ENCODE measurements at regions not wholly inside any gene's neighbourhood (a gene's known extent, or its start where the extent isn't known, plus 50 kb on each side); places are given as distances from the start of the nearest gene placed in this dataset.

GRCh38 chr13:105030851-105031250 lies 1504.6 kb downstream of the EFNB2 start:
- Histone ChIP-seq H3K4me1 (ENCODE audit: control insufficient read depth, insufficient read depth, low read length, poor library complexity, severe bottlenecking) (no peaks in the 10 kb centered on the region), H3K4me3 (ENCODE audit: low read depth, low read length) (no peak overlapping the region), H3K36me3 (ENCODE audit: control insufficient read depth, insufficient read depth, low read length) (no peaks in the 10 kb centered on the region), H3K27me3 (ENCODE audit: control insufficient read depth, insufficient read depth, low read length) (no peaks in the 10 kb centered on the region), H3K27ac (ENCODE audit: insufficient read depth, low read length, poor library complexity, severe bottlenecking) (no peak overlapping the region), H3K9me3 (ENCODE audit: control insufficient read depth in 2 of 2, low read length in 2 of 2) (no peaks in the 10 kb centered on the region)
- DNase-seq (no peak), ATAC-seq (ENCODE audit: low read depth in 2 of 2) (no peak)
- H3K27me3 Mint-ChIP-seq = no peaks in the 10 kb centered on the region
- no peaks in the 10 kb centered on the region for H3K36me3 Mint-ChIP-seq
- H3K9me3 Mint-ChIP-seq = peaks cover 0 to 10% (median 0%) of the 10 kb centered on the region in 7 donors
- H3K4me1 Mint-ChIP-seq = no peaks in the 10 kb centered on the region
- H3K27ac Mint-ChIP-seq = no peak overlapping the region
- H3K4me3 Mint-ChIP-seq = no peak overlapping the region

- peaks cover 0 to 6% (median 2%) of the 10 kb centered on the region in 7 donors for H3K9me3 Mint-ChIP-seq
- no peak overlapping the region for H3K4me3 Mint-ChIP-seq
- Histone ChIP-seq H3K4me1 (ENCODE audit: control insufficient read depth, insufficient read depth, low read length, poor library complexity, severe bottlenecking) (no peaks in the 10 kb centered on the region), H3K27ac (ENCODE audit: insufficient read depth, low read length, poor library complexity, severe bottlenecking) (no peak overlapping the region), H3K9me3 (ENCODE audit: control insufficient read depth in 2 of 2, low read length in 2 of 2) (no peaks in the 10 kb centered on the region), H3K27me3 (ENCODE audit: control insufficient read depth, insufficient read depth, low read length) (no peaks in the 10 kb centered on the region), H3K36me3 (ENCODE audit: control insufficient read depth, insufficient read depth, low read length) (no peaks in the 10 kb centered on the region), H3K4me3 (ENCODE audit: low read depth, low read length) (no peak overlapping the region)
- no peaks in the 10 kb centered on the region for H3K36me3 Mint-ChIP-seq
- no peak overlapping the region for H3K27ac Mint-ChIP-seq
- no peaks in the 10 kb centered on the region for H3K27me3 Mint-ChIP-seq
- ATAC-seq (ENCODE audit: low read depth in 2 of 2) (no peak), DNase-seq (no peak)
- no peaks in the 10 kb centered on the region for H3K4me1 Mint-ChIP-seq
Measured at GRCh38 chr13:105019073-105019472, 1516.4 kb downstream of the EFNB2 start.

GRCh38 chr13:105016266-105016665 lies 1519.2 kb downstream of the EFNB2 start:
- no peaks in the 10 kb centered on the region for H3K36me3 ChIP-seq (ENCODE audit: control insufficient read depth, insufficient read depth, low read length)
- H3K27me3 Mint-ChIP-seq = no peaks in the 10 kb centered on the region
- H3K36me3 Mint-ChIP-seq = no peaks in the 10 kb centered on the region
- no peak overlapping the region for H3K4me3 Mint-ChIP-seq
- no peaks in the 10 kb centered on the region for H3K4me1 Mint-ChIP-seq
- ATAC-seq (ENCODE audit: low read depth in 2 of 2) (no peak), DNase-seq (no peak)
- H3K4me1 ChIP-seq (ENCODE audit: control insufficient read depth, insufficient read depth, low read length, poor library complexity, severe bottlenecking) = no peaks in the 10 kb centered on the region
- H3K4me3 ChIP-seq (ENCODE audit: low read depth, low read length) = no peak overlapping the region
- no peaks in the 10 kb centered on the region for H3K27me3 ChIP-seq (ENCODE audit: control insufficient read depth, insufficient read depth, low read length)
- no peak overlapping the region for H3K27ac ChIP-seq (ENCODE audit: insufficient read depth, low read length, poor library complexity, severe bottlenecking)
- H3K9me3 ChIP-seq (ENCODE audit: control insufficient read depth in 2 of 2, low read length in 2 of 2) = no peaks in the 10 kb centered on the region
- no peak overlapping the region for H3K27ac Mint-ChIP-seq
- H3K9me3 Mint-ChIP-seq = peaks cover 0 to 8% (median 2%) of the 10 kb centered on the region in 7 donors

GRCh38 chr13:105008604-105009003 lies 1526.9 kb downstream of the EFNB2 start:
- no peaks in the 10 kb centered on the region for H3K36me3 ChIP-seq (ENCODE audit: control insufficient read depth, insufficient read depth, low read length)
- no peaks in the 10 kb centered on the region for H3K4me1 Mint-ChIP-seq
- no peaks in the 10 kb centered on the region for H3K27me3 ChIP-seq (ENCODE audit: control insufficient read depth, insufficient read depth, low read length)

GRCh38 chr13:105007166-105007808 lies 1528.2 kb downstream of the EFNB2 start:
- Mint-ChIP-seq H3K27ac (no peak overlapping the region), H3K9me3 (peaks cover 0 to 4% (median 0%) of the 10 kb centered on the region in 7 donors), H3K36me3 (no peaks in the 10 kb centered on the region), H3K27me3 (no peaks in the 10 kb centered on the region), H3K4me1 (no peaks in the 10 kb centered on the region), H3K4me3 (no peak overlapping the region)
- ATAC-seq (ENCODE audit: low read depth in 2 of 2) (no peak), DNase-seq (no peak)
- Histone ChIP-seq H3K9me3 (ENCODE audit: control insufficient read depth in 2 of 2, low read length in 2 of 2) (no peaks in the 10 kb centered on the region), H3K4me1 (ENCODE audit: control insufficient read depth, insufficient read depth, low read length, poor library complexity, severe bottlenecking) (no peaks in the 10 kb centered on the region), H3K27ac (ENCODE audit: insufficient read depth, low read length, poor library complexity, severe bottlenecking) (no peak overlapping the region), H3K36me3 (ENCODE audit: control insufficient read depth, insufficient read depth, low read length) (no peaks in the 10 kb centered on the region), H3K4me3 (ENCODE audit: low read depth, low read length) (no peak overlapping the region), H3K27me3 (ENCODE audit: control insufficient read depth, insufficient read depth, low read length) (no peaks in the 10 kb centered on the region)

More at GRCh38 chr13:105008604-105009003, 1526.9 kb downstream of the EFNB2 start:
- H3K4me3 ChIP-seq (ENCODE audit: low read depth, low read length) = no peak overlapping the region
- no peak for ATAC-seq (ENCODE audit: low read depth in 2 of 2)
- Mint-ChIP-seq H3K9me3 (peaks cover 0 to 5% (median 0%) of the 10 kb centered on the region in 7 donors), H3K27me3 (no peaks in the 10 kb centered on the region), H3K27ac (no peak overlapping the region), H3K36me3 (no peaks in the 10 kb centered on the region), H3K4me3 (no peak overlapping the region)
- H3K4me1 ChIP-seq (ENCODE audit: control insufficient read depth, insufficient read depth, low read length, poor library complexity, severe bottlenecking) = no peaks in the 10 kb centered on the region
- no peak overlapping the region for H3K27ac ChIP-seq (ENCODE audit: insufficient read depth, low read length, poor library complexity, severe bottlenecking)
- DNase-seq = no peak
- no peaks in the 10 kb centered on the region for H3K9me3 ChIP-seq (ENCODE audit: control insufficient read depth in 2 of 2, low read length in 2 of 2)

- Histone ChIP-seq H3K9me3 (ENCODE audit: control insufficient read depth in 2 of 2, low read length in 2 of 2) (peaks cover 0 to 4% of the 10 kb centered on the region in 2 experiments), H3K27me3 (ENCODE audit: control insufficient read depth, insufficient read depth, low read length) (no peaks in the 10 kb centered on the region), H3K27ac (ENCODE audit: insufficient read depth, low read length, poor library complexity, severe bottlenecking) (no peak overlapping the region), H3K36me3 (ENCODE audit: control insufficient read depth, insufficient read depth, low read length) (no peaks in the 10 kb centered on the region), H3K4me1 (ENCODE audit: control insufficient read depth, insufficient read depth, low read length, poor library complexity, severe bottlenecking) (no peaks in the 10 kb centered on the region), H3K4me3 (ENCODE audit: low read depth, low read length) (no peak overlapping the region)
- no peaks in the 10 kb centered on the region for H3K27me3 Mint-ChIP-seq
- ATAC-seq (ENCODE audit: low read depth in 2 of 2) (no peak), DNase-seq (no peak)
- no peaks in the 10 kb centered on the region for H3K36me3 Mint-ChIP-seq
- H3K9me3 Mint-ChIP-seq = peaks cover 0 to 5% (median 0%) of the 10 kb centered on the region in 7 donors
- no peak overlapping the region for H3K27ac Mint-ChIP-seq
- no peak overlapping the region for H3K4me3 Mint-ChIP-seq
- H3K4me1 Mint-ChIP-seq = no peaks in the 10 kb centered on the region
Measured at GRCh38 chr13:104996022-104996421, 1539.4 kb downstream of the EFNB2 start.

- Mint-ChIP-seq H3K36me3 (no peaks in the 10 kb centered on the region), H3K9me3 (peaks cover 0 to 5% (median 0%) of the 10 kb centered on the region in 7 donors)
- peaks cover 0 to 4% of the 10 kb centered on the region in 2 experiments for H3K9me3 ChIP-seq (ENCODE audit: control insufficient read depth in 2 of 2, low read length in 2 of 2)
Measured at GRCh38 chr13:104993708-104994107, 1541.8 kb downstream of the EFNB2 start.

GRCh38 chr13:104987621-104988020 lies 1547.8 kb downstream of the EFNB2 start:
- no peak overlapping the region for H3K4me3 ChIP-seq (ENCODE audit: low read depth, low read length)
- Mint-ChIP-seq H3K27me3 (no peaks in the 10 kb centered on the region), H3K4me3 (no peak overlapping the region), H3K9me3 (peaks cover 0 to 3% (median 0%) of the 10 kb centered on the region in 7 donors), H3K27ac (no peak overlapping the region), H3K4me1 (peaks cover 0 to 13% (median 3%) of the 10 kb centered on the region in 4 donors), H3K36me3 (no peaks in the 10 kb centered on the region)
- H3K27me3 ChIP-seq (ENCODE audit: control insufficient read depth, insufficient read depth, low read length) = no peaks in the 10 kb centered on the region
- H3K4me1 ChIP-seq (ENCODE audit: control insufficient read depth, insufficient read depth, low read length, poor library complexity, severe bottlenecking) = no peaks in the 10 kb centered on the region
- no peaks in the 10 kb centered on the region for H3K9me3 ChIP-seq (ENCODE audit: control insufficient read depth in 2 of 2, low read length in 2 of 2)
- ATAC-seq (ENCODE audit: low read depth in 2 of 2) (no peak), DNase-seq (no peak)
- H3K36me3 ChIP-seq (ENCODE audit: control insufficient read depth, insufficient read depth, low read length) = no peaks in the 10 kb centered on the region
- H3K27ac ChIP-seq (ENCODE audit: insufficient read depth, low read length, poor library complexity, severe bottlenecking) = no peak overlapping the region

More at GRCh38 chr13:104993708-104994107, 1541.8 kb downstream of the EFNB2 start:
- Mint-ChIP-seq H3K27ac (no peak overlapping the region), H3K4me3 (no peak overlapping the region), H3K4me1 (no peaks in the 10 kb centered on the region), H3K27me3 (no peaks in the 10 kb centered on the region)
- Histone ChIP-seq H3K27ac (ENCODE audit: insufficient read depth, low read length, poor library complexity, severe bottlenecking) (no peak overlapping the region), H3K4me1 (ENCODE audit: control insufficient read depth, insufficient read depth, low read length, poor library complexity, severe bottlenecking) (no peaks in the 10 kb centered on the region), H3K27me3 (ENCODE audit: control insufficient read depth, insufficient read depth, low read length) (no peaks in the 10 kb centered on the region), H3K36me3 (ENCODE audit: control insufficient read depth, insufficient read depth, low read length) (no peaks in the 10 kb centered on the region), H3K4me3 (ENCODE audit: low read depth, low read length) (no peak overlapping the region)
- DNase-seq = no peak
- no peak for ATAC-seq (ENCODE audit: low read depth in 2 of 2)

All from CD4-positive, CD25-positive, alpha-beta regulatory T cell (primary cell).